ENCODE measurements at regions not wholly inside any gene's neighbourhood (a gene's known extent, or its start where the extent isn't known, plus 50 kb on each side); places are given as distances from the start of the nearest gene placed in this dataset.

DNA sequence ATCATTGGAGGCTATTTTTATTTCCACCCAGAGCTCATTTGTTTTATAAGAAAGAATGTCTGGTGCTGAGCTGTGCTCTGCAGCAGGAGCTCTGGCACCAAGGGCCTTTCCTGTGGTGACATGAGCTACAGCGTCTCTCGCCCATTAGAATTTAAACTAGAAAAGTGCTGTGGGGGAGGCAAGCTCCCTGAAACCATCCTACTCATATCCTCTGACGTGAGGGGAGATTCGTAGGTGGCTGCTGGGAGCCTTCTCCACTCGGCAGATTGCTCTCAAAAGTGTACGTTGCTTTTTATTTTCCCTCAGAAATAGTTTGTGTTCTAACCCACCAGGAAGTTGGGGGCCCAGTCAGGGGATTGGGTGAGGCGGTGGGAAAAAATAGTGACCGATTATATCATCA lies 76.3 kb upstream of the ARHGEF3 start:
- H3K4me3 ChIP-seq (ENCODE audit: low read depth, low read length): no peak overlapping the region
- TF ChIP-seq, protein P1, sequence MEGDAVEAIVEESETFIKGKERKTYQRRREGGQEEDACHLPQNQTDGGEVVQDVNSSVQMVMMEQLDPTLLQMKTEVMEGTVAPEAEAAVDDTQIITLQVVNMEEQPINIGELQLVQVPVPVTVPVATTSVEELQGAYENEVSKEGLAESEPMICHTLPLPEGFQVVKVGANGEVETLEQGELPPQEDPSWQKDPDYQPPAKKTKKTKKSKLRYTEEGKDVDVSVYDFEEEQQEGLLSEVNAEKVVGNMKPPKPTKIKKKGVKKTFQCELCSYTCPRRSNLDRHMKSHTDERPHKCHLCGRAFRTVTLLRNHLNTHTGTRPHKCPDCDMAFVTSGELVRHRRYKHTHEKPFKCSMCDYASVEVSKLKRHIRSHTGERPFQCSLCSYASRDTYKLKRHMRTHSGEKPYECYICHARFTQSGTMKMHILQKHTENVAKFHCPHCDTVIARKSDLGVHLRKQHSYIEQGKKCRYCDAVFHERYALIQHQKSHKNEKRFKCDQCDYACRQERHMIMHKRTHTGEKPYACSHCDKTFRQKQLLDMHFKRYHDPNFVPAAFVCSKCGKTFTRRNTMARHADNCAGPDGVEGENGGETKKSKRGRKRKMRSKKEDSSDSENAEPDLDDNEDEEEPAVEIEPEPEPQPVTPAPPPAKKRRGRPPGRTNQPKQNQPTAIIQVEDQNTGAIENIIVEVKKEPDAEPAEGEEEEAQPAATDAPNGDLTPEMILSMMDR (IDR thresholded peaks at IDR 0.05; ENCODE audit: low read depth, low read length, missing control alignments): no peak
- in situ Hi-C loops (cut with HindIII; ENCODE audit: low pct_ligation_motif_present, low sequenced_read_pairs): no loop called here
- no peaks in the 10 kb centered on the region for H3K36me3 ChIP-seq (replicated peaks)
- no peaks in the 10 kb centered on the region for H3K27me3 ChIP-seq (replicated peaks)
- H3K27ac ChIP-seq: no peak overlapping the region
- peak; percentile 48 for DNase-seq

DNA sequence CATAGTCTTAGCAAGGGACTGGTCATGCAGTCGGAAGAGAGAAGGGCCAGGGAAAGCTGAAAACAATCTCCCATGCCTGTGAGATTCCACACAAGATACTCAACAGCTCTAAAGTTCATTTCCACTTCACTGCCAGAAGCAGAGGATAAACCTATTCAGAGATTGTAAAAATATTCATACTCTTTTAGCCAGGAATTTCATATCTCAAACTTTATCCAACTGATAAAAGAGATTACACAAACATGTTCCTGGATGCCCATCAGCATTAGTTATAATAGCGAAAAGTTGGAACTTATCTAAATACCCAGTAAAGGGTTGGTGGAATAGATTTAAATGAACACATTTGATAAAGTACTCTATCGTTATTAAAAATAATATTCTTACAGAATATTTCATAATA lies 75.2 kb upstream of the ARHGEF3 start:
- Histone ChIP-seq H3K36me3 (replicated peaks) (no peaks in the 10 kb centered on the region), H3K4me3 (ENCODE audit: low read depth, low read length) (no peak overlapping the region), H3K27me3 (replicated peaks) (no peaks in the 10 kb centered on the region), H3K27ac (no peak overlapping the region)
- TF ChIP-seq, protein P1 (IDR thresholded peaks at IDR 0.05; ENCODE audit: low read depth, low read length, missing control alignments): no peak
- in situ Hi-C loops (cut with HindIII; ENCODE audit: low pct_ligation_motif_present, low sequenced_read_pairs): no loop called here
- DNase-seq: no peak

DNA sequence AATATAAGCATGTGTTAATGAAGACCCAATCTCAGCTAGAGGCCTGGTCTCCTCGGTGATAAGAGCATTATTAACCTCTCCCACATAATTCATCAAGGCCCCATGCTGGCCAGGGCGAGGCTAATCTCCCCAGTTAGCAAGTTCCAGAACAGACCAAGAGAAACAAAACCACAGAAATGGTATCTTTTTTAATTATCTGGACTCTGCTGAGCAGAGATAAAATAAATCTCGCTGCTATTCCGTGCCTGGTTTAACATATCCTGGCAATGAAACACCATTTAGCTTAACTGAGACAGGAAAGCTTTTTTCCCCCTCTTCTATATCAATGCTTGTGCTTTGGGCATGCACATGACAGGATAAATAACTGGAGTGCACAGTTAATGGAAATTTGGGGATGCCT lies 72.5 kb upstream of the ARHGEF3 start:
- DNase-seq: no peak
- TF ChIP-seq, protein P1 (IDR thresholded peaks at IDR 0.05; ENCODE audit: low read depth, low read length, missing control alignments): no peak
- in situ Hi-C loops (cut with HindIII; ENCODE audit: low pct_ligation_motif_present, low sequenced_read_pairs): no loop called here

DNA sequence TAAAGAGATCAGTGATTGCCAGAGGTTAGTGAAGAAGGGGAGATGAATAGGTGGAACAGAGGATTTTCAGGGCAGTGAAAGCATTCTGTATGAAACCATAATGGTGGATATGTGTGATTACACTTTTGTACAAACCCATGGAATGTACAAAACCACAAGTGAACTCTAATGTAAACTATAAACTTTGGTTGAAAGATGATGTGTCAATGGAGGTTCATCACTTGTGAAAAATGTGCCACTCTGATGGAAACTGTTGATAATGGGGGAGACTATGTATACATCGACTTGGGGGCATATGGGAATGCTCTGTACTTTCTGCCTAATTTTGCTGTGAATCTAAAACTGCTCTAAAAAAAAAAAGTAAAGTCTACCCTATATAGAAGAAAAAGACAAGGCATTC lies 68.7 kb upstream of the ARHGEF3 start:
- no peaks in the 10 kb centered on the region for H3K36me3 ChIP-seq (replicated peaks)
- H3K27ac ChIP-seq: no peak overlapping the region
- DNase-seq: no peak
- TF ChIP-seq, protein P1 (IDR thresholded peaks at IDR 0.05; ENCODE audit: low read depth, low read length, missing control alignments): no peak
- in situ Hi-C loops (cut with HindIII; ENCODE audit: low pct_ligation_motif_present, low sequenced_read_pairs): no loop called here
- H3K27me3 ChIP-seq (replicated peaks): no peaks in the 10 kb centered on the region
- no peak overlapping the region for H3K4me3 ChIP-seq (ENCODE audit: low read depth, low read length)

More for the DNA sequence above, 72.5 kb upstream of the ARHGEF3 start:
- Histone ChIP-seq H3K36me3 (replicated peaks) (no peaks in the 10 kb centered on the region), H3K4me3 (ENCODE audit: low read depth, low read length) (no peak overlapping the region), H3K27me3 (replicated peaks) (no peaks in the 10 kb centered on the region), H3K27ac (no peak overlapping the region)

DNA sequence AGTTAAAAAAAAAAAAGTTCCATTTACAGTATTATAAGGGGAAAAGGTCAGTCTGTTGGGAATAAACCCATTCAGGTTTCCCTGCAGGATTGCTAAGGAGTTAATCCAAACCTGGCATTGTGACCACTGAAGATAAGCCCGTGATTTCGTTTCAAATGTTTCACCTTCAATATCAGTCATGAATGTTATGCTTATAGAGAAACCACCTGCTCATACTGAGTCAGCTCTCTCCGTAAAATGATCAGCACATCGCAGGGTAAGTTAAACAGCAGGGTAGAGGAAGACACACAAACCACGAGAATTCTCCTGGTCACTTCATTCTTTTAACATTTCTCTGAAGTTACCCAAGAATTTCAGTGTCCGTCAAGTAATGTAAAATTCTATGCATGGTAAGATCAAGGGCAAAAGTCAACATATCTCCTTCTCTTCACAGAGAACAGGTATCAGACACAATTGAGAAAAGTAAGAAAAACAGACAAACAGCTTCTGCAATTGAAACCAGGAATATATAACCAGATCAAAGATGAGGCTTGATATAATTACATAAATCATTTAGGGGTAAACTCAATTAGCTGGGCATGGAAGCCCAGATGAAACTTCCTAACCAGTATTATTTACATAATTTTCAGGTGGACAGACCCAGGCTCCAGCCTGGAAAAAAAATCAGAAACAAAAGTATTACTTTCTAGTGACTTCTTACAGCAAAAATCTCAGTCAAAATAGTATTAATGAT lies 67.6 kb upstream of the ARHGEF3 start:
- no peak overlapping the region for H3K27ac ChIP-seq
- H3K36me3 ChIP-seq (replicated peaks): no peaks in the 10 kb centered on the region
- TF ChIP-seq, protein P1 (IDR thresholded peaks at IDR 0.05; ENCODE audit: low read depth, low read length, missing control alignments): no peak
- no peak for DNase-seq
- in situ Hi-C loops (cut with HindIII; ENCODE audit: low pct_ligation_motif_present, low sequenced_read_pairs): no loop called here
- no peaks in the 10 kb centered on the region for H3K27me3 ChIP-seq (replicated peaks)
- no peak overlapping the region for H3K4me3 ChIP-seq (ENCODE audit: low read depth, low read length)

DNA sequence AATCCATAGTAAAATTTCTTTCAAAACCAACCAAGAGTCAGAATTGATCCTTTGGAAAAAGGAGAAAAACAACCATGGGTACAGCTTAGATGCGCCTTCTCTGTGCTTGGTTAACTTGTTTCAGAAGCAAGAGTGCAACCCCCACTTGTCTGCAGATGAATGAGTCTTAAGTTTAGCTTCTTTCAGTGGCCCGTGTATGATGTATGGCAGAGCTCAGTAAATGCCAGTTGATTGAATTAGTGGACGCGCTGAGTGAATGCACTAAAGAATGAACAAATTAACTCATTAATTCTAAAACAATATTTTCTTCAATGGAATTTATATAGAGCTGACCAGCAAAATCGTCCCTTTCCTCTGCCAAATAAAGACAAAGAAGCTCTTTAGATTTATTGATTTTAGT lies 67.0 kb upstream of the ARHGEF3 start:
- H3K4me3 ChIP-seq (ENCODE audit: low read depth, low read length): no peak overlapping the region
- H3K27ac ChIP-seq: no peak overlapping the region
- no peak for DNase-seq
- TF ChIP-seq, protein P1 (IDR thresholded peaks at IDR 0.05; ENCODE audit: low read depth, low read length, missing control alignments): no peak
- in situ Hi-C loops (cut with HindIII; ENCODE audit: low pct_ligation_motif_present, low sequenced_read_pairs): no loop called here
- H3K36me3 ChIP-seq (replicated peaks): no peaks in the 10 kb centered on the region
- no peaks in the 10 kb centered on the region for H3K27me3 ChIP-seq (replicated peaks)
